H1 (cell line): ENCODE measurements at regions not wholly inside any gene's neighbourhood (a gene's known extent, or its start where the extent isn't known, plus 50 kb on each side); places are given as distances from the start of the nearest gene placed in this dataset.

Experiments used
- CHD7 ChIP-seq: fragments of 300-600 bp; sonication (generic); IDR thresholded peaks from 2 replicates; pipeline ENCODE4 v1.7.1; 2012; ENCODE audit warnings: low read length, moderate library complexity, mild to moderate bottlenecking, inconsistent platforms; ENCODE audit not compliant: insufficient replicate concordance

DNA sequence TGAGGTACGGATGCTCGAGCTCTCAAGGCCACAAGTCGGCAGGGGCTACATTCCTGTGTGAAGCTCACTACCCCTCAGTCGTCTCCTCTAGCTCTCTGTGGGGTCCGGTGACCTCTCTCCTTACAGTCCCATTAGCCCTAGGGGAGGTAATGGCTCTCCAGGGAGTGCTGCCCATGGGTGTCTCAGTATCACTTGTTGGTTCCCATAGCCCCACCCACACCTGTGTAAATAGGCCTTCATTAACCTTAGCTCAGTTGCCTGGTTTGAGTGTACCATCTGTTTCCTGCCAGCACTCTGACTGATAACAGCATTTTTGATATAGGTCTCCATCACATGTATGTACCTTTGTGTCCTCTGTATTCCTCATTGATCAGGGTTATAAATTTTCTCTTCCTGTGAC lies 133.2 kb upstream of the KCNJ15 start (continued):
- TF ChIP-seq CHD7 = no peak
- TF ChIP-seq, all 59 proteins: peak for 0
